ENCODE measurements at regions not wholly inside any gene's neighbourhood (a gene's known extent, or its start where the extent isn't known, plus 50 kb on each side); places are given as distances from the start of the nearest gene placed in this dataset.

DNA sequence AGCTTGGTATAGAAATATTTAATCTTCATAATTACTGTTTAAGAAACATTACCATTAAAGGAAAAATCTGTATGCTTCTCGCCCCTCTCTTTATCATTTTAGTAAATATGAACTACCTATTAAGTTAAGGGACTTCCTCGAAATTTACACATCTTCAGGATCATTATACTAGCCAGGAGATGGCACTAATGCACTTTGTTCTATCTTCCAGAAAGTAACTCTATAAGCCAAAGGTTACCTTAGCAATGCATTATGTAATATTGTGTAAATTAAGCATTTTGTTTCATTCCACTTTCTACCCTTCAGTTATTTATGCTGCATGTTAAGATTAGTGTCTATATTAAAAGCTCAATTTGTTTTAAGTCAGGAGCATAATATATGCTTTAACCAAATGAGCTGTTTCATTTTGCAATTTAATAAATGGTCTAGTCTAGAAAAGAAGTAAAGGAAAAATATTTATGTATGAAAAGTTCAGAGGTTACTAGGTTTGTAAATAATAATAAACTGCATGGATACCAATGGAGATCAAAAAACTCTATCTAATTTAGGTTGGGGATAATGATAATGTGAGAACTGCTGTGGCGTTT lies 128.5 kb downstream of the ANKRD7 start:
- no peak for TF ChIP-seq POLR2A (IDR thresholded peaks at IDR 0.05)
- TF ChIP-seq, protein P1, sequence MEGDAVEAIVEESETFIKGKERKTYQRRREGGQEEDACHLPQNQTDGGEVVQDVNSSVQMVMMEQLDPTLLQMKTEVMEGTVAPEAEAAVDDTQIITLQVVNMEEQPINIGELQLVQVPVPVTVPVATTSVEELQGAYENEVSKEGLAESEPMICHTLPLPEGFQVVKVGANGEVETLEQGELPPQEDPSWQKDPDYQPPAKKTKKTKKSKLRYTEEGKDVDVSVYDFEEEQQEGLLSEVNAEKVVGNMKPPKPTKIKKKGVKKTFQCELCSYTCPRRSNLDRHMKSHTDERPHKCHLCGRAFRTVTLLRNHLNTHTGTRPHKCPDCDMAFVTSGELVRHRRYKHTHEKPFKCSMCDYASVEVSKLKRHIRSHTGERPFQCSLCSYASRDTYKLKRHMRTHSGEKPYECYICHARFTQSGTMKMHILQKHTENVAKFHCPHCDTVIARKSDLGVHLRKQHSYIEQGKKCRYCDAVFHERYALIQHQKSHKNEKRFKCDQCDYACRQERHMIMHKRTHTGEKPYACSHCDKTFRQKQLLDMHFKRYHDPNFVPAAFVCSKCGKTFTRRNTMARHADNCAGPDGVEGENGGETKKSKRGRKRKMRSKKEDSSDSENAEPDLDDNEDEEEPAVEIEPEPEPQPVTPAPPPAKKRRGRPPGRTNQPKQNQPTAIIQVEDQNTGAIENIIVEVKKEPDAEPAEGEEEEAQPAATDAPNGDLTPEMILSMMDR (IDR thresholded peaks at IDR 0.05): no peak
